HG03558 (cell line): ENCODE measurements at regions not wholly inside any gene's neighbourhood (a gene's known extent, or its start where the extent isn't known, plus 50 kb on each side); places are given as distances from the start of the nearest gene placed in this dataset.
"Not testable (repeated sequence)": the region's sequence is repeated elsewhere in the genome, so short reads cannot be mapped to it uniquely, and the experiment has no call there.

ENCODE experiments used
- ATAC-seq: cut with Tn5 transposase; IDR thresholded peaks from one replicate; pipeline ENCODE4 v1.9.1; 2021; ENCODE audit warnings: moderate number of reproducible peaks; ENCODE audit not compliant: unreplicated experiment; ENCODE audit errors: extremely low read depth

DNA sequence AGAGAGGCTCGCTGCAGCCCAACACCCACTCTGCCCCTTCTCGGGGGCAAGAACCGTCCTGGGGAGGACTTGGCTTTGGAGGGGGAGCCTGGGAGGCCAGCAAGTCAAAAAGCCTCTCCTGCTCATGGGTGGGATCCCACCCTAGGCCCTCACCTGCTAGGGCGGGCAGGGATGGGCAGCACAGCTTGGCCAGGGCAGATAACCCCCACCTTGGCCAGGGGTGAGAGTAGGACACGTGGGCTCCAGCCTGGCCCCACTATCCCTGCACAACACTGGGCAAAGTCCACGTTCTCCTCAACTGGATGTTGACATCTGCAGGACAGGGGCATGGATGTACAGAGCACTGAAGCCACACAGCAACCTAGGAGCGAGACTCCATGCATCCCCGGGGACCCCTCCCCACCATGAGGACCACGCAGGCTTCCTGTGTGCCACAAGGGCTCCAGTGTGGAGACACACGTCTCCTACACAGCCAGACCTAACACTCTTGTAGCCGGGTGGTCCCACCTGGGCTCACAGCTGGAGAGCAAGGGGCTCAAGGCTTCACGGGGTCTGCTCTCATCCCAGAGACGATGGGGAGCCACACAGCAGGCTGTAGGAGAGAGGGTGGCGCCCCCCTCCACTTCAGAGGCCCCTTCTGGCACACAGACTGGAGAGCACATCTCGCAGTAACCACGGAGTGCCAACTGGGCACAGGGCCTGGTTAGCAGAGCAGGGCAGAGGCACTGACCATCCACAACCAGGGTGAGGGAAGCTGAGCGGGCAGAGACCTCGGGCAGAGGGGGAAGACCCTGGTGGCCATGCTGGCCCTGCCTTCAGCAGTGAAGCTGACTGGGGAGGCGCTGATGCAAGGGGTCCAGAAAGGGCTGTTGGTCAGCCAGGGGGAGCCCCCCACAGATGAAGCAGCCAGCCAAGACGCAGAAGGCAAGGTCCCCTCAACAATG is 171.1 kb downstream of the CRYBB2 start:
- no peak for ATAC-seq

- ATAC-seq: no peak
These were observed 171.9 kb upstream of the GRK3 start for GRCh38 chr22:25392584-25392983.

- no peak for ATAC-seq
These were observed 171.2 kb upstream of the GRK3 start for GRCh38 chr22:25393121-25393805.

DNA sequence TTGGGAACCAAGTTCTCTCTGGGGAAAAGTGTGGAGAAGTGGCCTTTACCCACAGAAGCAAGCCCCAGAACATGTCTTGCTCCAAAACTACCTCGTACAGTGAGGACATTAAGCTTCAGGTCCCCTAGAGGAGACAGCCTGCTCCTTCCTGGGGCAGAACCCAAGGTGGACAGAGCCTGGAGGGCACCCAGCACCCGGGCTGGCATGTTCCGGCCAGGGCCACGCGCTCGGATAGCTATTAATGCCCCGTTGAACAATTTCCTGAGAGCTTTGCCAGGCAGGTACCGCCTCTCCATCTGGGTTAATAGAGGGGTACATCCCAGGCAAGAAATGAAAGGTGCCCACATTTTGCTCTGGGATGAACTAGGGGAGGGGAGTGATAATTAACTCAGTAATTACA is 169.0 kb upstream of the GRK3 start:
- ATAC-seq: no peak

- no peak for ATAC-seq
These were observed 168.6 kb upstream of the GRK3 start for GRCh38 chr22:25395915-25396314.

DNA sequence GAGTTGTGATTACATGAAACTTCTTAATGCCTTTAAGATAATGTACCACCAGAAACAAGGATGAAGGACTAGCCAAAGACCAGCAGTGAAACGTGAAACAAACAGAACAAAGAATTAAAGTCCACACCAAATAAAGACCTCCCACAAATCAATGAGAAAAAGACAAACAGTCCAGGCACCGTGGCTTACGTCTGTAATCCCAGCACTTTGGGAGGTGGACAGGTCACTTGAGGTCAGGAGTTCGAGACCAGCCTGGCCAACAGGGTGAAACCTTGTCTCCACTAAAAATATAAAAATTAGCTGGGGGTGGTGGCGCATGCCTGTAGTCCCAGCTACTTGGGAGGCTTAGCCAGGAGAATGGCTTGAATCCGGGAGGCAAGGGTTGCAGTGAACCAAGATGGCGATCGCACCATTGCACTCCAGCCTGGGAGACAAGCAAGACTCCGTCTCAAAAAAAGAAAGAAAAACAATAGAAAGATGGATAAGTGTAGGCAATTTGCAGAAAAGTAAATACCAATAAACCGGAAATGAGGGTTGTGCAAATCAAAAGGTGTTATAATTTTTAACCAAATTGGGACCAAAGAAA is 167.8 kb upstream of the GRK3 start:
- ATAC-seq: no peak

DNA sequence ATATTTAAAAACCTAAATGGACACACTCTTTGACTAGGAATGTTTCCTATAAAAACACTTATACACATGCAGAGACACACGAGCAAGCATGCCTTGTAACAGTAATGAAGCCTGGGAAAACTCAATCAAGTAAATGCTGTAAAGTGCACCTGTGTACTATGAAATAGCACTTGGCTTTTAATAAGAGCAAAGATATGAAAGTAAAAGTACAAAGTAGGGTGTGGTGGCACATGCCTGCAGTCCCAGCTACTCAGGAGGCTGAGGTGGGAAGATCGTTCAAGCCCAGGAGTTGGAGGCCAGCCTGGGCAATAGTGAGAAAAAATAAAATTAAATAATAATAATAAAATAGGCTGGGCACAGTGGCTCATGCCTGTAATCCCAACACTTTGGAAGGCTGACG is 166.9 kb upstream of the GRK3 start:
- ATAC-seq: no peak

DNA sequence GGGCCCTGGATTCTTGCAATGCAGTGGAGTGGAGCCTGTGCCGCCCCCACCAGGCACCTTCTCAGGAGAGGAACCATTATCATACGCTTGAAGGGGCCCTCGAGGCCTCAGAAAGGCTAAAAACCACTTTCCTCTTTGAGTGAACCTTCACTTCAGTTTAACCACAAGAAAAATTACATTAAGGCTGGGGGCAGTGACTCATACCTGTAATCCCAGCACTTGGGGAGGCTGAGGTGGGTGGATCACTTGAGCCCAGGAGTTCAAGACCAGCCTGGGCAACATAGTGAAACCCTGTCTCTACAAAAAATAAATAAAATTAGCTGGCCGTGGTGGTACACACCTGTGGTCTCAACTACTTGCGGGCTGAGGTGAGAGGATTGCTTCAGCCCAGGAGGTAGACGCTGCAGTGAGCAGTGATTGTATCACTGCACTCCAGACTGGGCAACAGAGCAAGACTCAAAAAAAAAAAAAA is 165.8 kb upstream of the GRK3 start:
- not testable (repeated sequence) for ATAC-seq

- no peak for ATAC-seq
These were observed 164.8 kb upstream of the GRK3 start for GRCh38 chr22:25399649-25400151.

DNA sequence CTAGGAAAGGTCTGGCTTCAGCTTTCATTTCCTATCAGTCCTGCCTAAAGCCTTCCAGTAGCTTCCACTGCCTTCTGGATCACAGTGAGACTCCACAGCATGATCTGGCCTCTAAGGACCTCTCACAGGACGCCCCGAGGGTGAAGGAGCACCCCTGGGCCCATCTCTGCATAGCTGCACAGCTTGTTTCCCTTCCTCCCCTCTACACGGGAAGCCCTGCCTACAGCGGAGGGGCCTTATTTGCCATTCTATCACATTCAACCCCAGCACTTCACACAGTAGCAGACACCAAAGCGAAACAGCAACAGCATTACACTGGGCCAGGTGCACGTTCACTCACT is 162.3 kb upstream of the GRK3 start:
- ATAC-seq: no peak

DNA sequence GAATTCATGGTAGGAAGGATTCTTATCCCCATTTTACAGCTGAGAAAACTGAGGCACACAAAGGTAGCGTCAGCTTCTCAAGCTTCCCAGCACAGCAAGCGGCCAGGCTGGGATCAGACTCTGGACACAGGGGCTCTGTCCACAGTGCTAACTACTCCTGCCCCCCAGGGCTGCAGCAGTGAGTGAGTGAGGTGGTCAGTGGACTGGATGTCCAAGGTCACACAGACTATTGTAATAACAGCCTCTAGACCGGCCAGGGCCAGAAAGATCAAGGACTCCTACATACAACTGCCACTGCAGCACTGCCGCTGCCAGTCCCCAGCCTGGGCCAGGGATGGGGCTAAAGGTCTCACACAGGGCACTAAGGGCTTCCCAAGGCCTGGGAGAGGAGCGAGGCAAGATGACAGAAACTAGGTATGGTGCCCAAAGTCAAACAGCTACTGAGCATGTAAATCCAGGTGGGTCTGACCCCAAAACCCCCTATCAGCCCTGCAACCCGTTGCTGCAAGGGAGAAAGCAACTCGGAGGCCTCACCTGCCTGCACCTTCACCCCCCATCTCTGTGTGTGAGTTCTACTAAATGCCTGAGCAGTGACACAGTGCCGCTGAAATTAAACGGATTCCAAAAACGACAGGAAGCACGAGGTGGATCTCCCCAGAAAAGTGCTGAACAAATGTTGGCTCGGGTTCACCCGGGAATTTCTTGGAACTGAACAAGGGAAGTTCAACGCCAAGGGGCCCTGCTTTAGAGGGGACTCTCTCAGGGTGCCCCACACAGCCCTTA is 161.8 kb upstream of the GRK3 start:
- ATAC-seq: no peak

DNA sequence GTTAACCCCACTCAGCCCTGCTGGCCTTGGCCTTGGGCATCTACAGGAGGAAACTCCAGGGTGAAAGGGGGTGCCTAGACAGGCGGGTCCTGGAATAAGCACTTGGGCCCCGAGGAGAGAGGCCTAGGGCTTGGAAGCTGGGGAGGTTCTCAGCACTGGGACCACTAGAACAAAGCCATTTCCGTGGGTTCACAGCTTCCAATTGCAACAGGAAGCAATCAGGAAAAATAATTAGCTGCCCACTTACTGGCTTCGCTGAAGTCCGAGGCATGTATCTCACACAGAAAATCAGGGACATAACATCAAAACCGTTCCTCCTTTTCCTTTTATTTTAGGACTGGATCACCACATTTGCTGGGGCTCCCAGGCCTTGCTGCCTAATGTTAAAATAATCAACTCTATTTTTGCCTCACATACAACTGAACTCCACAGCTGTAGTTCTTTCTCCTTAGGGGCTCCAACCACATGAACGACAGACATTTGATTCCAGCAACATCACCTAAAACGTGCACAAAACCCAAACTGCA is 161.1 kb upstream of the GRK3 start:
- ATAC-seq: no peak

DNA sequence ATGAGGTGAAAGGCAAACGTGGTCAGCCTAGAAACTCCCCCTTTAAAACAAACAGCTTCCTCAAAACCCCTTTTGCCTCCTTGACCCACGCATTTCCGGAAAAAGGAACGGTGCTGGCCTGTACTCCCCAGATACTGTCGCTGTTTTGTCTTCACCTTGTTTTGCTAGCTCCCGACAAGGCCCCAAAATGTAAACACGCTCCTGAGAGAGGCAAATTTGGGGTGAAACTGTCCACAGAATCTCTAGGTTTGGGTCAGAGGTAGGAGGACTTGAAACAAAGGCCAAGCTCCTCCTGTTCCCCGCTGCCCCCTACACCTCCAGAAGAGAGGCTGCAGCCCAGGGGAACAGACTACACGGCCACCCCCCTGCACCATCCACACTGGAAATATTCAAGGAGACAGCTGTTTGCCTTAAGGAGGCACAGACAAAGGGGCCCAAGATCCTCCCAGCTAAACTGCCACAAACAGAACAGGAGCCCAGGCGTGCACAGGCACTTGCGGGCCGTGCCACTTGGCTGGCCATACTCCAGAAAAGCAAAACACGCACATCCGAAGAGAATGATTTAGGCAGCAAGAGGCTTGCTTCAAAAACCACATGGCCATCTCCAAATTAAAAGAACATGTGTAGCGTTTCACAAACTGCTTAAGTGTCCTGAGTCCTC is 160.5 kb upstream of the GRK3 start:
- ATAC-seq: no peak

- no peak for ATAC-seq
These were observed 159.9 kb upstream of the GRK3 start for GRCh38 chr22:25404556-25404927.

GRCh38 chr22:25404928-25405816 is 159.3 kb upstream of the GRK3 start:
- no peak for ATAC-seq

GRCh38 chr22:25405841-25406509 is 158.5 kb upstream of the GRK3 start:
- no peak for ATAC-seq

- no peak for ATAC-seq
These were observed 157.8 kb upstream of the GRK3 start for GRCh38 chr22:25406510-25407210.
